GM06990 (cell line): ENCODE measurements at regions not wholly inside any gene's neighbourhood (a gene's known extent, or its start where the extent isn't known, plus 50 kb on each side); places are given as distances from the start of the nearest gene placed in this dataset.

Source experiments
- DNase-seq: peaks from one replicate; pipeline ENCODE4 v3.0.0-alpha.2; 2011; ENCODE audit not compliant: insufficient read length; ENCODE audit errors: extremely low read depth
- H3K27me3 ChIP-seq: replicated peaks from 2 replicates; pipeline ENCODE4 v1.6.0; 2011; ENCODE audit warnings: low read length; ENCODE audit not compliant: control insufficient read depth, insufficient read depth
- H3K36me3 ChIP-seq: 2 replicates; pipeline ENCODE4 v1.5.1; 2011; ENCODE audit warnings: low read length; ENCODE audit not compliant: control insufficient read depth, insufficient read depth
- H3K4me3 ChIP-seq: replicated peaks from 2 replicates; pipeline ENCODE4 v1.5.1; 2011; ENCODE audit warnings: low read depth, mild to moderate bottlenecking, control low read depth, low read length
- CTCF ChIP-seq: IDR thresholded peaks from 2 replicates; pipeline ENCODE4 v1.5.1; 2011; ENCODE audit warnings: low read length, control low read depth, mild to moderate bottlenecking, inconsistent platforms; ENCODE audit not compliant: insufficient read depth, poor library complexity, severe bottlenecking

DNA sequence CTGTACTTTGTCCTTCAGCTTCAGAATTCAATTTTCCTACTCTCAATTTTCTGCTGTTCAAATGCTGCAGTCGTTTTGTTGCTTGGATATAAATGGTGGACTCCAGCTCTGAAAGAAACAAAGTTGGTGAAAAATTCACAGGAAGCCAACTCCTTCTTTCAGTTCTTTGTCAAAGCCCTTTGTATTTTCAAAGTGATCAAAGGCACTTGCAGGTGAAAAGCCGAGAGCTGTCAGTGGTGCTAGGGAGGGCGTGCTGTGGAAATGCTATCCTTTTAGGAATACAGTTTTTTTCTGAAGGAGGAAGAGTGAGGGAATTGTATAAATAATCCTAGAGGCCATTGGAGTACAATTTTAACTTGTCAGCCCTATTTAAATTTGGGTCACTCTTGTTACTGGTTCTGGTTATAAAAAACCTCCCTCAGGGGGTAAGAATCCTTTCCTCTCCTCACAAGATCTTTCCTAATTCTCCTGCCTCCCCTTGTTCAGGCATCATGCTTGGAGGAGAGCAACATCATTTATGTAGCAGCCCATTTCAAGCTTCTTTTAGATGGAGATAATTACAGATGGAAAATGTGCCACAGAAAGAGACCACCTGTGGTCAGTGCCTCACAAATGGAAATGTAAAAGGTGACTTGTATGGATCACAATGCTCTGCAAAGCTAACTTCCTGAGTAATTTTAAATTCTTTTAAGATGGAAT is 62.5 kb upstream of the GHR start:
- no peaks in the 10 kb centered on the region for H3K27me3 ChIP-seq
- no peaks in the 10 kb centered on the region for H3K36me3 ChIP-seq
- H3K4me3 ChIP-seq = no peak overlapping the region
- no peak for DNase-seq
- TF ChIP-seq CTCF = no peak

DNA sequence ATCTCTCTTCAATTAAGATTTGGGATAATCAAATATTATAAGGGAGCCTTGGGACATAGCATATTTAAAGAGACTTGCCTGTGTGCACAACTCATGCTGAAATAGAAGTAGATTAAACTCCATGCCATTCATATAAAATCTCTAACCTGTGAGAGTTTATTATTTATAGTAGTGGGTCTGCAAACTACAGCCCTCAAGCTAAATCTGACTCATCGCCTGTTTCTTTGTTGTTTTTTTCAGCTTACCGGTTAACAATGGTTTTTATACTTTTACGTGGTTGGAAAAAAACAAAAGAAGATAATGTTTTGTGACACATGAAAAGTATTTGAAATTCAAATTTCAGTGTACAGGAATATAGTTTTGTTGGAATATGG is 61.9 kb upstream of the GHR start:
- TF ChIP-seq CTCF = no peak
- Histone ChIP-seq H3K27me3 (no peaks in the 10 kb centered on the region), H3K36me3 (no peaks in the 10 kb centered on the region), H3K4me3 (no peak overlapping the region)
- no peak for DNase-seq

GRCh38 chr5:42366051-42366450 is 57.2 kb upstream of the GHR start:
- peak; percentile 7 for DNase-seq
- TF ChIP-seq CTCF = no peak

More at GRCh38 chr5:42366051-42366450, 57.2 kb upstream of the GHR start:
- Histone ChIP-seq H3K27me3 (no peaks in the 10 kb centered on the region), H3K4me3 (no peak overlapping the region), H3K36me3 (no peaks in the 10 kb centered on the region)
